ENCODE measurements at regions not wholly inside any gene's neighbourhood (a gene's known extent, or its start where the extent isn't known, plus 50 kb on each side); places are given as distances from the start of the nearest gene placed in this dataset.
A peak's percentile ranks its signal among the peaks of the same experiment; 100 is the strongest.

GRCh38 chr2:62595474-62595873 is 89.5 kb upstream of the TMEM17 start:
- no peak for DNase-seq

DNA sequence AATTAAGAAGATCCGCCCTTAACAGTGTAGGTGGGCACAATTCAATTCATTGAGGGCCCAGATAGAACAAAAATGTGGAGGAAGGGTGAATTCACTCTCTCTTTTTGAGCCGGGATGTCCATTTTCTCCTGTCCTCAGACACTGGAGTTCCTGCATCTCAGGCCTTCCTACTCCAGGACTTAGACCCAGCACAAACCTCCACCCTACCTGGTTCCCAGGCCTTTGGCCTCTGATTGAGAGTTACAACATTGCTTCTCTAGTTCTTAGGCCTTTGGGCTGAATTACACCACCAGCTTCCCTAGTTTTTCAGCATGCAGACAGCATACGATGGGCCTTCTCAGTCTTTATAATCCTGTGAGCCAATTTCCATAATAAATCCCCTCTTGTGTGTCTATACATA is 87.8 kb upstream of the TMEM17 start:
- no peak for DNase-seq

GRCh38 chr2:62591491-62591890 is 85.5 kb upstream of the TMEM17 start:
- DNase-seq = no peak

- no peak for DNase-seq
Observed at GRCh38 chr2:62589691-62590356, 83.8 kb upstream of the TMEM17 start.

- DNase-seq = no peak
Observed at GRCh38 chr2:62587592-62587991, 81.6 kb upstream of the TMEM17 start.

- DNase-seq = no peak
Observed at GRCh38 chr2:62586981-62587380, 81.0 kb upstream of the TMEM17 start.

DNA sequence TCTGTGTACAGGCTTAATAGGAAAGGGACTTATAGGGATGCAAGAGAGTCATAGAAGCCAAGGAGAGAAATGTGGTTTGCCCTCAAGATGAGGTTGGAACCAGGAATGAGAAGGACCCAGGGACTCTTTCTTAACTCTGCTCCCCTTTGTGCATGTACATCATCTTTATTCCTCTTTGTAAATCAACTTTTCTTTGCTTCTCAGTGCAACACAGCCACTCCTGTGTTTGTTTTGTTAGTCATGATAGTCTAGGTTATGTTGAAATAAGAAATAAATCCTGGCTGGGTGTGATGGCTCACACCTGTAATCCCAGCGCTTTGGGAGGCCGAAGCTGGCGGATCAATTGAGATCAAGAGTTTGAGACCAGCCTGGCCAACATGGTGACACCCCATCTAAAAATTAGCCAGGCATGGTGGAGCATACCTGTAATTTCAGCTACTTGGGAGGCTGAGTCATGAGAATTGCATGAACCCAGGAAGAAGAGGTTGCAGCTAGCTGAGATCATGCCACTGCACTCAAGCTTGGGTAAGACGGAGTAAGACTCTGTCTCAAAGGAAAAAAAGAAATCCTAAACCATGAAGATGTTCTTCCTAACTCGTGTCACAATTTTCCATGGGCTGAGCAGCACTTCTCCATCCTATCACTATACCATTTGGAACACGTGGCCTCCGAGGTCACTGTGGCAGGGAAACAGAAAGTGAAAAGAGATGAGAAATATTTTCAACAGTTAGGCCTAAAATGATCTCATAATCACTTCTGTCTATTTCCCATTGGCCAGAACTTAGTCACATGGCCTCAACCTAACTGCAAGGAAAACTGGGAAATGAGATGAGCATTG is 73.0 kb upstream of the TMEM17 start:
- DNase-seq = peak; percentile 0 to 7

DNA sequence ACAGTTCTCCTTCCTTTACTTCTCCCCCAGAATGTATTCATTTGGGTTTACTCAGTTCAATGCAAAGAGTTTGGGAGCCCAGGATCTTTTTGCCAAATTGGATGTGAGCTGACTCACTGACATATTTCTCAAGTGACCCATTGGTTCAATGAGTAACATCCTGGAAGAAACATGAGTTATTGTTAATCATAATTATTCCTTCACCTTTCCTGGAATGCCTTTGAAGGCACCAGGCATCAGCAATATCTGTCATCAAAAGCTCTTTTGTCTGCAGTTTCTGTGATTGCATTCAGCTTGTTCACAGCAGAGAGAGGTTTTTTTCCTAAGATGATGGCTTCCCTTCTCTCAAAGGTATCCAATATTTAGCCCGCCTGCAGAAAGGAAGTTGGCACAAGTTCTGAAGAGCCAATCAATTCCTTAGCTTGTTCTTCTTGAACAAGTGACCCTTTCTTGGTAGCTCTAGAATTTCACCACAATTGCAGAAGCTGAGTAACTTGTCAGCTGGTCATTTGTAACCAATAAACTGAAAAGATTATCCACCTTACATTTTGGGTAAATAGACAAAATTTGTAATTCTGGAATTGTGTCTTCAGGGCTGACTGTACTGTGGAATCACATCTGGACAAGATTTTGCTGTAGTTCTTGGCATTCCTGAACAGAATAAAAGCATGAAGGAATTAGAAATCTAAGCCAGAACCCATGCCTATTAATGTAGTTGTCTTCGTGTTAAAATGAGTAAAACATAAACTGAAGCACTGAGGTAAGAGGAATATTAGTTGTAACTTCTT is 72.2 kb upstream of the TMEM17 start:
- no peak for DNase-seq

- no peak for DNase-seq
Observed at GRCh38 chr2:62576276-62576939, 70.4 kb upstream of the TMEM17 start.

DNA sequence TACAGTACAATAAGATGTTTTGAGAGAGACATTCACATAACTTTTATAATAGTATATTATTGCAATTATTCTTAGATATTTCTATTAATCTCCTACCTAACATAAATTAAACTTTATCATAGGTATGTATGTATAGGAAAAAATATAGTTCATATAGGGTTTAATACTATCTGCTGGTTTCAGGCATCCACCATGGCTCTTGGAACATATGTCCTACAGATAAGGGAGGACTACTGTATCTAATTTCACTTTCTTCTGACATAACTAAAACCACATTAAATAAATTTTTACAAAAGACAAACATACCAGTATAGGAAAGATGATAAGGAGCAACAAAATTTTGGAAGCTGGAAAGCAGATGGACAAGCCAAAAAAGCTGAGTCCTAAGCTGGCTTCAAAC is 67.9 kb upstream of the TMEM17 start:
- DNase-seq = no peak

DNA sequence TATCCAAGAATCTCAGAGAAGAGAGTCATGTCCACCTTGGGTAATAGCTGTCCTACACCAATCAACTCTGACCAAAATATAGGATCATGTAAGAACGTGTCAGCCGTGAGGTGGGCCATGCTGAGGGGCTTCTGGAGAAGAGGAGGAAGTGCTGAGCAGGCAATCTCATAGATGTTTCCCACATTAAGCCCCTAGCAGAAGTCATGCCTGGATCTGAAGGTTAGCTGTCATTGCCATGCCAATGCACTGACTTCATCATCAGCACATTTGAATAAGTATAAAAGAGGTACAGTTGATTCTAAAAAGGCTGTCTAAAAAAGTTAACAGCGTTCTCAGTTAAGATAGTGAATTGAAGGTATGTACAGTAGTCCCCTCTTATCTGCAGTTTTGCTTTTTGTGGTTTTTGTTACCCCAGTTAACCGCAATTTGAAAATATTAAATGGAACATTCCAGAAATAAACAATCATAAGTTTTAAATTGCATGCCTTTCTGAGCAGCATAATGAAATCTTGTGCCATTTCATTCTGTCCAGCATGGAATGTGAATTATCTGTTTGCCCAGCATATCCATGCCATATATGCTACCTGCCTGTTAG is 67.2 kb upstream of the TMEM17 start:
- no peak for DNase-seq

- no peak for DNase-seq
Observed at GRCh38 chr2:62570861-62571698, 65.1 kb upstream of the TMEM17 start.

DNA sequence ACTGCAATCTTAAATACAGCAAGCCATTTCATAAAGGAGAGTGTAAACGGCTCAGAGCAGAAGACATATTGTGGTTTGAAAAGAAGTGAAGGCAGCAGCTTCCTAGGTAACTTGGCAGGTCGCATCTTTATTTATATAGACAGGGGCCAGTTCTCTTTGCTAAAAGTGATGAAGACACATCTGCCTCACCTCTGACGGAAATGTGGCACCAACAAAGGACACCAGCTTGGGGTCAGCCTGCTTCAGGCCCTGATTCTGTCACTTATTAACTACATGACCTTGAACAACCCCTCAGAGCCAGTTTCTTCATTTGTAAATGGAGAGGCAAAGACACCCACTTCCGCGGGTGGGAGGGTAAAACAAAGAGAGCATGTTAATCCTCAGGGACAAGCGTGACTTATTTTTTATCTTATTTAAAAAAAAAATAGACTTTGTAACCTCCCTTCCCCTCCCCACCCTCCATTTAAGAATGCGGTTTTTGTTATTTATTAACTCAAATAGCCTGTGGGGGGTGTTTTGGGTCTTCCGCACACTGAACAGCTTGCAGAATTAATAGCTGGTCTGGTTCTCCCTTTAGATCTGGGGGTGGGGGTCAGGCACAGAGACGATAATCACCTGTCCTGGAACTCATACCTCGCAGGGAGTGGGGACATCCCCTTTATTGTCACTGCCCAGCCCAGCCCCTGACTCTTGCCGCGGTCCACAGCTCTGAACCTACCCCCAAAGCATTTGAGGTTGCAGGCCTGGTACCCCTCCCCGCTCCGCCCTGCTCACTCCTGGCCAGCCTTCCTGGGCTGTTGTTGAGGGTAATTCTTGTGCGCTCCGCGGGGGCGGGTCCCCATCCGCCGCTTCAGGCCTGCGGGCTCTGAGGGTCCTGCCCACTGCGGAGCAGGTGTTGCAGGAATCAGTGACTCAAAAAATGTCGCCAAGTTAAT is 64.2 kb upstream of the TMEM17 start:
- no peak for DNase-seq

GRCh38 chr2:62568983-62569837 is 63.2 kb upstream of the TMEM17 start:
- no peak for DNase-seq

DNA sequence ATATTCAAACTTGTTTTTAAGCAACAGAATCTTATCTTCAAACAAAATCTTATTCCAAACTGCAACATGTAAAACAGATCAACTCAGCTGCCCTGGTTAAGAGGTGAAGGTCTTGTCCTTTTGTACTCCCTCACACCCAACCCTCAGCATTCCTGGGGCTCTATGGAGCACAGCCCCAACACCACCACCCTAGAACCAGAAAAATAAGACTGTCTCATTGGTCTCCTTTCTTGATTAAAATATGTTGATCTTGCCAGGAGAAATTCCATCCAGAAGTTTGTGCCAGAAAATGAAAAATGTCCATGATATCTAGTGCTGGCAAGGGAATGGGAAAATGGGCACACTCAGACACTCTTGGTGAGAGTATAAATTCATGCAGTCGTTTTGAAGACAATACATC is 62.1 kb upstream of the TMEM17 start:
- DNase-seq = no peak

DNA sequence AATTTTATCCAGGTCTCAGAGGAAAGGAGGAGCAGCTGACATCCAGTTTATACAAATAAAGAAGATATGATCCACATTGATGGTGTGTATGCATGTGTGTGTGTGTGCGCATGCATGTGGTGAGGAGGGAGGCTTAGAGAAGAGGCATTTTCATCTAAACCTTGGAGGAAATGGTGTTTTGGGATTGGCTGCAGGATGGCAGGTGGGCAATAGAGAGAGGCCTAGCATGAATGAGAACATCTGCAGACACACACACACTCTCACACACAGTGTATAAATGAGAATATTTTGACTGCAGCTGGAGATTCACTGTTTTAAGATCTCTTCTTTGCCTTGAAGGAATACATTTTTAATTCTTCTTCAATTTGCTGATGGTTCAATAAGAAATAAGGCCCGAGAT is 61.7 kb upstream of the TMEM17 start:
- DNase-seq = no peak

GRCh38 chr2:62566847-62567246 is 60.9 kb upstream of the TMEM17 start:
- no peak for DNase-seq

GRCh38 chr2:62565309-62565908 is 59.4 kb upstream of the TMEM17 start:
- DNase-seq = no peak

Data from inflammatory macrophage treated with lipopolysaccharide for 1 hour (primary cell).